ENCODE measurements at regions not wholly inside any gene's neighbourhood (a gene's known extent, or its start where the extent isn't known, plus 50 kb on each side); places are given as distances from the start of the nearest gene placed in this dataset.

DNA sequence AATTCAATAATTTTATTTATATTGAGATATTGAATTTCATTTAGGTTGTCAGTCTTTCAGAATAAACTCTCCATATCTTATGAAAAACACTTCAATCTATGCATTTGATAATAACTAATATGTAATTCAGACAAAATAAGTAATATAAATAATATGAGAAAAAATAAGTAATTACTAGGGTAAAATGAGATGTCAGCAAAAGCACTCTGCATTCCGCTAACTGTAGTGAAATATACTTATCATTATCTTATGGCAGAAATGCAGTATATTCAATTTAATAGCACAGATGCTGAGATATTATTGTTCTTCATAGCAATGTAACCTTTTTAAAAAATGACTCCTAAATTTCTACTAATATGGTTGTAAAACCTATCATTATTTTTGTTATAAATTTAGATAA, 606.2 kb upstream of the VRK2 start:
- no TSS peak for BruUV-seq (replicated peaks)
- Mint-ChIP-seq H3K27me3 (ENCODE audit: insufficient read depth, unreplicated experiment) (no peaks in the 10 kb centered on the region), H3K4me1 (ENCODE audit: low read depth, unreplicated experiment) (no peaks in the 10 kb centered on the region), H3K9me3 (ENCODE audit: unreplicated experiment) (no peaks in the 10 kb centered on the region), H3K4me3 (ENCODE audit: unreplicated experiment) (no peak overlapping the region), H3K36me3 (ENCODE audit: insufficient read depth, unreplicated experiment) (no peaks in the 10 kb centered on the region), H3K27ac (ENCODE audit: unreplicated experiment) (no peak overlapping the region)
- CTCF ChIA-PET, result no interaction called here
- no peak for TF ChIP-seq CTCF (IDR thresholded peaks at IDR 0.05; ENCODE audit: insufficient read depth in 1 of 2, low read depth in 1 of 2, low read length in 1 of 2, severe bottlenecking in 1 of 2, unreplicated experiment in 1 of 2)
- no peak for DNase-seq
- intact Hi-C loops (cut with micrococcal nuclease; ENCODE audit: unreplicated experiment), result no loop called here
- Histone ChIP-seq H3K9me3 (no peaks in the 10 kb centered on the region), H3K4me1 (no peaks in the 10 kb centered on the region), H3K4me3 (ENCODE audit: low read depth, low read length) (no peak overlapping the region), H3K27me3 (replicated peaks; ENCODE audit: control insufficient read depth, insufficient read depth, low read length) (no peaks in the 10 kb centered on the region), H3K36me3 (ENCODE audit: control insufficient read depth, insufficient read depth, low read length) (no peaks in the 10 kb centered on the region)
- POLR2A ChIA-PET, result no interaction called here

DNA sequence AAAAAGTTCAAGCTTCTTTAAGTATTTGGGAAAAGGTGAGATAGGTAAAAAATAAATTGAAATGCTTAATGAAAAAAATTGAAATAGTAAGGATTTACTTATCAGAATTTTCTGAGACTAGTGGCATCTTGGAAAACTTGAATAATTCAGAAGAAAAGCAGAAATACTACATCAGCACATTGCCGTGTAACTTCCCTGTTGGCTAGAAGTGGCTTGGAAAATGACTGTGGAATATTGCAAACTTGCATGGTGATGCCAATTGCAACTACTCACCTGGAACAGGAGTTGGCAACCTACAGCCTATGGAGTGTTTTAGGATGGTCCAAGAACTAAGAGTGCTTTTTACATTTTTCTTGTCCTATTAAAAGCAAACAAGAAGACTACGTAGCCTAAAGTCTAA, 603.5 kb upstream of the VRK2 start:
- H3K9me3 ChIP-seq, result no peaks in the 10 kb centered on the region
- ChIA-PET POLR2A (no interaction called here), CTCF (no interaction called here)
- no peaks in the 10 kb centered on the region for H3K27me3 ChIP-seq (replicated peaks; ENCODE audit: control insufficient read depth, insufficient read depth, low read length)
- H3K27ac Mint-ChIP-seq (ENCODE audit: unreplicated experiment), result no peak overlapping the region
- H3K4me3 Mint-ChIP-seq (ENCODE audit: unreplicated experiment), result no peak overlapping the region
- no TSS peak for BruUV-seq (replicated peaks)
- H3K4me1 Mint-ChIP-seq (ENCODE audit: low read depth, unreplicated experiment), result no peaks in the 10 kb centered on the region
- no peak overlapping the region for H3K4me3 ChIP-seq (ENCODE audit: low read depth, low read length)
- no peak for TF ChIP-seq CTCF (IDR thresholded peaks at IDR 0.05; ENCODE audit: insufficient read depth in 1 of 2, low read depth in 1 of 2, low read length in 1 of 2, severe bottlenecking in 1 of 2, unreplicated experiment in 1 of 2)
- no peaks in the 10 kb centered on the region for H3K9me3 Mint-ChIP-seq (ENCODE audit: unreplicated experiment)
- H3K36me3 Mint-ChIP-seq (ENCODE audit: insufficient read depth, unreplicated experiment), result no peaks in the 10 kb centered on the region
- H3K27me3 Mint-ChIP-seq (ENCODE audit: insufficient read depth, unreplicated experiment), result no peaks in the 10 kb centered on the region
- intact Hi-C loops (cut with micrococcal nuclease; ENCODE audit: unreplicated experiment), result no loop called here
- no peak for DNase-seq
- no peaks in the 10 kb centered on the region for H3K4me1 ChIP-seq
- H3K36me3 ChIP-seq (ENCODE audit: control insufficient read depth, insufficient read depth, low read length), result no peaks in the 10 kb centered on the region

- H3K36me3 ChIP-seq (ENCODE audit: control insufficient read depth, insufficient read depth, low read length), result no peaks in the 10 kb centered on the region
- Mint-ChIP-seq H3K4me1 (ENCODE audit: low read depth, unreplicated experiment) (no peaks in the 10 kb centered on the region), H3K36me3 (ENCODE audit: insufficient read depth, unreplicated experiment) (no peaks in the 10 kb centered on the region), H3K27me3 (ENCODE audit: insufficient read depth, unreplicated experiment) (no peaks in the 10 kb centered on the region), H3K4me3 (ENCODE audit: unreplicated experiment) (no peak overlapping the region), H3K27ac (ENCODE audit: unreplicated experiment) (no peak overlapping the region), H3K9me3 (ENCODE audit: unreplicated experiment) (no peaks in the 10 kb centered on the region)
- no TSS peak for BruUV-seq (replicated peaks)
- no peaks in the 10 kb centered on the region for H3K4me1 ChIP-seq
- intact Hi-C loops (cut with micrococcal nuclease; ENCODE audit: unreplicated experiment), result no loop called here
- H3K9me3 ChIP-seq, result no peaks in the 10 kb centered on the region
- CTCF ChIA-PET, result no interaction called here
- POLR2A ChIA-PET, result no interaction called here
- no peak overlapping the region for H3K4me3 ChIP-seq (ENCODE audit: low read depth, low read length)
- no peak for TF ChIP-seq CTCF (IDR thresholded peaks at IDR 0.05; ENCODE audit: insufficient read depth in 1 of 2, low read depth in 1 of 2, low read length in 1 of 2, severe bottlenecking in 1 of 2, unreplicated experiment in 1 of 2)
- no peak for DNase-seq
- H3K27me3 ChIP-seq (replicated peaks; ENCODE audit: control insufficient read depth, insufficient read depth, low read length), result no peaks in the 10 kb centered on the region
Observed at GRCh38 chr2:57443973-57444521, 602.6 kb upstream of the VRK2 start.

Measured in Caco-2 (cell line).